NCI-H2029 treated with DMSO at 0.1 percent for 48 hours (cell line): ENCODE measurements at regions not wholly inside any gene's neighbourhood (a gene's known extent, or its start where the extent isn't known, plus 50 kb on each side); places are given as distances from the start of the nearest gene placed in this dataset.
A peak's percentile ranks its signal among the peaks of the same experiment; 100 is the strongest.
"Not testable (repeated sequence)": the region's sequence is repeated elsewhere in the genome, so short reads cannot be mapped to it uniquely, and the experiment has no call there.

Experiments
- DNase-seq: peaks from one replicate; lab custom pipeline; 2025; lab: John Stamatoyannopoulos, UW

- no peak for DNase-seq
These were observed 151.0 kb downstream of the MREG start for GRCh38 chr2:215862351-215862771.

- DNase-seq = no peak
These were observed 151.6 kb downstream of the MREG start for GRCh38 chr2:215861607-215862350.

DNA sequence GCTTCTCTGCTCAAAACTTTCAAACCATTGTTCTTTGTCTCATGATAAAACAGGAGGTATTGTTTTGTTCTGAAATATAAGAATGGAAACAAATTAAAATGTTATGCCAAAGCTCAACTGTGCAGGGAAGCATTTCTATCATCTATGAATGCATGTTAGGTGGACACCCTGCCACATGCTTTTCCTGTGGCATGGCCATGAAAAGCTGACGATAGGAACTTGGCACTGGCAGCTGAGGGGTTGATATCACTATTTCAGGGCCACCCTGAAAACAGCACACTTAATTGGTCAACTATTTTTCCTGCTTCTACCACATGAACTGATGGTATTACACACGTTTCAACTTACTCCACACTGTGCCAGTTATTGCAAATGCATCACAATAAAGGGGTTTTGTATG lies 157.3 kb downstream of the MREG start:
- DNase-seq = no peak

- DNase-seq = not testable (repeated sequence)
These were observed 158.0 kb downstream of the MREG start for GRCh38 chr2:215855308-215855707.

- no peak for DNase-seq
These were observed 159.3 kb downstream of the MREG start for GRCh38 chr2:215854008-215854407.

GRCh38 chr2:215851696-215852095 lies 161.7 kb downstream of the MREG start:
- DNase-seq = no peak

DNA sequence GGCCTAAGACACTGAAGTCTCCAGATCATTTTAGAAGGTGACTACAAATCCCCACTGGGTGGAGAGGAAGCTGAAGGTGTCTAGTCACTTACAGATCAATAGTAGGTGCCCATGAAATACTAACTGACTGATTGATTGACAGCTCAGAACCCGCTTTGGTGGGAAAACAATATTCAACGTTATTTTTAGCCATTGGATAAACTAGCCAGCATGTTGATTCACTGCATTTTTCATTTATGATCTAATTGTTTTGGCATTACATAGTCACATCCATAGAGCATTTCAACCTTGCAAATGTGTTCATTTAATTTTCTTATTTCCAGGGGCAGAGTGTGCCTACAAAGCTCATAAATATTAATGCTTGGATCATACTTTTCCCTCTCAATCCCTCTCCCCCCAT lies 162.3 kb downstream of the MREG start:
- DNase-seq = no peak

DNA sequence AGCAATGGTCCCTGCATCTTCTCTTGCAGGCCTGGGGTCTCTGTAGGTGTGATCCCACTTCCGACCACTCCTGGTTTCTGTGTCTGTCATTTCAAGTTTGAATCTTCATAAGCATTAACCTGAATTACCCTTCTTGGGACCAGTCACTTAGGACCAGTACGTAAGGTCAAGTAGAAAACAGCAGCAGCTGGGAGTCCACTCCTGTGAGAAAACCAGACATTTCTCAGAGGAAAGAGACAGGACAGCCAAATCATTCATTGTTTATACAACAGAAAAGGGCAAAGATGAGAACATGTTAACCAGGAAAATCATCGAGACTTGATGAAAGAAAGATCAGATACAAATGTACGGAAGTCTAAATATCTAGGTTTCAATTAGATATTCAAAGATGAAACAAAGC lies 163.0 kb downstream of the MREG start:
- no peak for DNase-seq

DNA sequence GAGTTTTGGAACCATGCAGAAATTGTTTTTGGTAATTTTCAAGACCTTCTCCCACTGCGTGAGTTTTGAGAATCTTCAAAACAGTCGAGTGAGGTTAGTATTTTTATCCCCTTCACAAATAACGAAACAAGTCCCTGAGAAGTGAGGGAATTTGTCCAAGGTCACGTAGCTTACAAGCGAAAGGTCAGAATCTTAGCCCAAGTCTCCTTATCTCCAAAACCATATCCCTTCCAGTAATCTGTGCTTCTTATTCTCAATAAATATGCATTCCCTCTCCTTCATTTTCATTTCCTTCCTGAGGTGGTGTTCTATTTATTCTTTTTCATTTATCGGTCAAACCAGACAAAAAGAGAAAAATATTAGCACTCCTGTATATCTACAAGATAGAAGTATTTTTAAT lies 163.6 kb downstream of the MREG start:
- DNase-seq = no peak

GRCh38 chr2:215848698-215849097 lies 164.7 kb downstream of the MREG start:
- DNase-seq = no peak

DNA sequence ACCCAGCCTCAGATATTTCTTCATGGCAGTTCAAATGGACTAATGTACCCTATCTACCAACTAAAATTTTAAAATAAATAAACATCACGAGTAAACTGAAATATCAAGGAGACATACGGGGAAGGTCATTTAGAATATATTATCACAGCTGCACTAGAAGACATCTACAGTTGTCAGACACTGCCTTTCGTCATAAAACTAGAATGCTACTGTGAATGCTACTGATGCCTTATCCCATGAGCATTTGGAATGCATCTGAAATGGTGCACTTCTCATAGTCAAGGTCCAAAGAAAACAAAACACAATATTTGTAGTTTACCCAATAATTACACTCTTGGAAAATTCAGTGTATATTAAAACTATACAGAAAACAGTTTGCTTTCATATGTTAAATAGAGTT lies 165.2 kb downstream of the MREG start:
- no peak for DNase-seq

DNA sequence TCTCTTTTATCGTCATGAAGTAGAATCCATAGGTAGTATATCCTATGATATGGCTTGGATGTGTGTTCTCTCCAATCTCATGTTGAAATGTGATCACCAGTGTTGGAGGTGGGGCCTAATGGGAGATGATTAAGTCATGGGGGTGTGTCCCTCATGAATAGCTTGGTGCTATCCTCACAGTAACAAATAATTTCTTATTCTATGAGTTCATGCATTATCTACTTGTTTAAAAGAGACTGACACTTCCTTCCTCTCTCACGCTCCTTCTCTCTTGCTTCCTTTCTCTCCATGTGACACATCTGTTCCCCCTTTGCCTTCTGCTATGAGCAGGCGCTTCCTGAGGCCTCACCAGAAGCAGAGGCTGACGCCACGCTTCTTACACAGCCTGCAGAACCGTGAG lies 165.6 kb downstream of the MREG start:
- DNase-seq = no peak

- DNase-seq = no peak
These were observed 166.3 kb downstream of the MREG start for GRCh38 chr2:215847056-215847455.

DNA sequence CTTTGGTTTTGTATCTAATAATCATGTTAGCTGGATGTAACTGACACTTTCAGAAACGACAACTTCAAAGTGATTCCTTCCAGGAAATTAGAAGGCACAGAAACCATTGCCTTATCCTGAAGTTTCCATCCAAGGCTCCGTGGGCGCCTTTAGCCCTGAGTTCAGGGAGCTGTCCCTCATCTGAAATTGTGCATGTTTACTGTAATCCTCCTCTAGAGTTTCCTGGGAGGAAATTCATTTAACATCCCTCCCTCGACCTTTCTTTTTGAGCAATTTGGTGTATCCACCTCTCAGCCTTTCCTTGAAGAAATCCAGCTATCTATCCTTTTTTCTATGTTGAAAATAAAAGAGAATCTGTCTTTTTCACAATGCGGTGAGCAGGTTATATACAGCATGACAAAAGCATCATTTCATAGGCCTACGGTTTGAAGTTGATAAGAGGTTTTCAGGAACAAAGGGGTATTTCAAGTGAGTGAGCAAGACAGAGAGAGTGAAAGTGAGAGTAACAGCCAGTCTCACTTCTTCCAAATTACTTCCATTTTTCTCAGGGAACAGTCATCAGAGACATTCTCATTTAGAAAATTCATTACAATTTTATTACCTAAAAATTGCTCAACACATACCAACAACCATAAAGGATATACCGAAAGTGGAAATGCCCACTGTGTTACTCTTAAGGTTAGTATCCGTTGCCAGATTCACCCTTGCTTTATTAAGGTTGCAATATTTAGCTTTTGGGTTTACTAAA lies 167.3 kb downstream of the MREG start:
- DNase-seq = no peak

DNA sequence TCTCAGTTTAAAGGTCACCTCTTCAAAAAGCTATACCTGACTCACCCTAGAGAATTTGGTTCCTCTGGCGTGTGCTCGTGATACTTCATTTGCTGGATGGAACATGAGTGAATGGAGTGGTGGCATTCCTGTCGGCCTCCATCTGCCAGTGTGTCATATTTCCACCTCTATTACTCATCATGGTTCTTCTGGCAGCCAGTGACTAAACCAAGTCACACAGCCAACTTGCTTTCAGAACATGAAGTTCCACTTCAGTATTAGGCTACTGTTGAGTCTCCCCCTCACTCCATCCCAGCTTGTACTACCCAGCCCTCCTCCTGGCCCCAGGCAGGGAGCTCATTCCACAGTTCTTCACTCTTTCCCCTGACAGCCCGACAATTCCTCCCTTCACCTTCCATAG lies 169.8 kb downstream of the MREG start:
- no peak for DNase-seq

DNA sequence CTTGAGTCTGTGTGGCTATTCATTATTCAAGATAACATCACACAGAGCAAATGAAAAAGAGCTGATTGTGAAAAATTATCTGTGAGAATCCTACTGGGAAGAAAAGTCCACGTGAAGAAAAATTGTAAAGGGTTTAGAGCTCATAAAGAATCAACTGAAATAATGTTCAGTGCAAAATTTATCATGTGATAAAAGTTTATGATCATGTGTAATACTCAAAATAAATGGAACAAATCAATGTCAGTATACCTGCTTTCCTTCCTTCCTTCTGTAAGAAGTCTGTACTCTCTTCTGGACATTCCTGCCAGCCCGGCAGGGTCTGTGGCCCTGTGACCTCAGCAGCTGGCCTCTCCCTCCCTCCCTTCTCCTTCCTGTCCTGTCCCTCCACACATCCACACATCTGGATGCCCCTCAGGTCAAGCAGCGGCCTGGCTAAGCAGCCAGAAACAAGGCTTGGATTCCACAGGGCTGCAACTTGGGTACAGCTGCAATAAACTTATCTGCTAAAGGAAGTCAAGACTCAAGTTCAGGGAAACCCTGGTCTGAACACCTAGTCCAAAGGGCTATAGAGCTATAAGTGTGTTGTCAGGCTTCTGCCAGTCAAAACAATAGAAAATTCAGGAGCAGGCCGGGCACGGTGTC lies 172.1 kb downstream of the MREG start:
- no peak for DNase-seq

GRCh38 chr2:215839816-215840215 lies 173.5 kb downstream of the MREG start:
- DNase-seq = no peak

- no peak for DNase-seq
These were observed 174.0 kb downstream of the MREG start for GRCh38 chr2:215839309-215839708.

DNA sequence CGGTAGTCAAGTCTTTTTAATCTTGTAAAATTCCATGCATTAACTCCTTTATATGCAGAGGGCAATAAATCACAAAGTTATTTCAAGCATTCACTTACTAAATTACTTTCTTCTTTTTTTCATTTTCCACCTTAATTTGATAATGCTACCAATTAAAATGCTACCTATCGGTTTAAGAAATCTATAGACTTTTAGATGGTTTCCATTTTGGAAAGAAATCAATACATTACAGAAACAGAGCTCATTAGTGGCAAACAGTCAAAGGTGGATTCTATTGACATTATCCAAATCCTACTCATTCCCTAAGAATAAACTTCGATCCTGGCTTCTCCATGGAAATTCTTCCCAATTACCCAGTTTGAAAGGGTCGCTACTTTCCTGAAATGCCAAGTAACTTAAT lies 176.5 kb downstream of the MREG start:
- DNase-seq = no peak

DNA sequence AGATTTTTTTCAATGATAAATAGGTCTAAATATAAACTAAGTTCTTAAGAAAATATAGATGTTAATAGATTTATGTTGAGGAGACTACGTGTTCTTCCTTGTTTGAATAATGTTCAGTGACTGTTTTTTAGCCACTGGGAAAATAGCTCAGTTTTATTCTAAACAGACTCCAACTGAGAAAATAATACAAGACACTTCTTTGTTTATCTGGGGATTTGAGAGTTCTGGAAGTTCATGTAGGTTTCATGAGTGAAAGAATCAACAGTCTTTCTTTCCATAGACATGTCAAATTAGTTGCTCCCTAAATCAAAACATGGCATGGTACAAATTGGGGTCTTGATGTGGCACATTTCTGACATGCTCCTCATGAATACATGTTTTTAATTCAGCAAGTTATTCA lies 177.7 kb downstream of the MREG start:
- no peak for DNase-seq

- no peak for DNase-seq
These were observed 178.1 kb downstream of the MREG start for GRCh38 chr2:215835231-215835630.

DNA sequence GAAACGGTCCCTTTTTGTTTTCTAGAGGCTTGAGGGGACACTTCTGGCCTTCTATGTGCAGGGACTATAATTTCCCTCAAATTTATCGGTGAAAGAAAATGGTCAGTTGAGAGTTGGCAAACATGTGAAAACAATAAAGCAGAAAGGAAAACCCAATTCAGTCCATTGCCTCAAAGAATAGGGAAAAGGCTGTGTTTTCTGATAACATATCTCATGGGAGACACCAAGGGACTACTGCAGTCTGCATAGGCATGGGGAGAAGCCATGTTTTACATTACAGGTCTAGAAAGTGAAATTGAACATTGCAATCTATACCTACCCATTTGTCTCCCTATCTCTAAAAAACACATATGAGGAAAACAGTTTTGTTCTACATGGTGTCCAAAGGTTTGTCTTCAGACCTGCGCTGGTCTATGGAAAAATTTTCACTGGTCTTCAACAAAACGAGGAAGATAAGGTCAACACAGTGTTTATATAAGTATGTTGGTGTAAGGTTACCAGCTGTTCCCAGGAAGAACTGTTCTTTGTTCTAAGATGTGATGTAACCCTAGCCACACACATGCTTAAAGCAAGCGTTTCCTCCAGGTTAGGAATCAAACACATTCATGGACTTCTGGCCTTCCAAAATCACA lies 179.7 kb downstream of the MREG start:
- peak; percentile 89 for DNase-seq

DNA sequence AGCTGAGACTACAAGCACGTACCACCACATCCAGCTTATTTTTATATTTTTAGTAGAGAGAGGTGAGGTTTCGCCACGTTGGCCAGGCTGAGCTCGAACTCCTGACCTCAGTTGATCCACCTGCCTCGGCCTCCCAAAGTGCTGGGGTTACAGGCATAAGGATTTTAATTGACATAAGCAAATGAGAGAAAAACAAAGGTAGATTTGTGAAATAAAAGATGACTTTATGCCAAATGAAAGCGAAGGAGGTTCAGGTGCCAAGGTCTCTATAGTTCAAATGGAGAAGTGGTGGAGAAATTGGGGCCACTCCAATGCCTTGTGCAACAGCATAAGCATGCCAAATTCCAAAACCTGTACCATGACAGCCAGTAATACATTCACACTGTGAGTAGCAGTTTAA lies 180.6 kb downstream of the MREG start:
- no peak for DNase-seq
